CD14-positive monocyte (primary cell): ENCODE measurements at regions not wholly inside any gene's neighbourhood (a gene's known extent, or its start where the extent isn't known, plus 50 kb on each side); places are given as distances from the start of the nearest gene placed in this dataset.

ENCODE experiments used
- DNase-seq, 3 donors: peaks; one replicate each; pipeline ENCODE4 v3.0.0-alpha.2; 2011 to 2022
- H2AFZ ChIP-seq: 2 replicates; pipeline ENCODE4 v1.6.0; 2012; ENCODE audit warnings: mild to moderate bottlenecking, low read depth, low read length, inconsistent platforms; ENCODE audit not compliant: insufficient read depth, poor library complexity, severe bottlenecking
- H3K27ac ChIP-seq, 2 donors: 1 replicate in 1 of 2; 2 replicates in 1 of 2; pipeline ENCODE4 v1.5.1; 2012 to 2013; ENCODE audit warnings: low read length in 2 of 2, control low read depth in 1 of 2, inconsistent platforms in 1 of 2, low read depth in 1 of 2, mild to moderate bottlenecking in 1 of 2
- H3K27me3 ChIP-seq, 2 donors: one replicate each; pipeline versions ENCODE4 v1.6.0 to v1.6.1; 2011 to 2013; ENCODE audit warnings: low read length in 2 of 2; ENCODE audit not compliant: control insufficient read depth in 2 of 2, insufficient read depth in 2 of 2
- H3K36me3 ChIP-seq, 2 donors: replicated peaks in 1 of 2; 1 replicate in 1 of 2; 2 replicates in 1 of 2; pipeline versions ENCODE4 v1.5.1 to v1.6.1; 2012 to 2013; ENCODE audit warnings: low read length in 2 of 2, control low read depth in 1 of 2, inconsistent platforms in 1 of 2, mild to moderate bottlenecking in 1 of 2; ENCODE audit not compliant: insufficient read depth in 2 of 2, control insufficient read depth in 1 of 2
- H3K4me1 ChIP-seq, 2 donors: 1 replicate in 1 of 2; 2 replicates in 1 of 2; pipeline versions ENCODE4 v1.5.1 to v1.6.1; 2012 to 2013; ENCODE audit warnings: low read length in 2 of 2, control low read depth in 1 of 2, inconsistent platforms in 1 of 2, mild to moderate bottlenecking in 1 of 2, moderate library complexity in 1 of 2; ENCODE audit not compliant: insufficient read depth in 2 of 2, control insufficient read depth in 1 of 2
- H3K4me2 ChIP-seq: replicated peaks from 2 replicates; pipeline ENCODE3; 2012; ENCODE audit warnings: low read length, moderate library complexity, mild to moderate bottlenecking; ENCODE audit not compliant: poor library complexity, severe bottlenecking; ENCODE audit errors: extremely low read depth
- H3K4me3 ChIP-seq, 3 experiments: fragments of 200-600 bp in 1 of 3; sonication (generic) in 1 of 3; replicated peaks in 1 of 3; 1 replicate in 2 of 3; 2 replicates in 1 of 3; pipeline ENCODE4 v1.5.1; 2011 to 2013; ENCODE audit warnings: low read length in 3 of 3, mild to moderate bottlenecking in 3 of 3, control low read depth in 2 of 3, low read depth in 2 of 3, inconsistent platforms in 1 of 3, moderate library complexity in 1 of 3
- H3K79me2 ChIP-seq: 2 replicates; pipeline ENCODE4 v1.6.0; 2012; ENCODE audit warnings: mild to moderate bottlenecking, control low read depth, inconsistent platforms, low read length, moderate library complexity; ENCODE audit not compliant: insufficient read depth
- H3K9ac ChIP-seq: 2 replicates; pipeline ENCODE4 v1.6.0; 2017; ENCODE audit warnings: low read length, mild to moderate bottlenecking; ENCODE audit not compliant: insufficient read depth, poor library complexity, severe bottlenecking
- H3K9me3 ChIP-seq, 2 donors: replicated peaks in 1 of 2; 1 replicate in 1 of 2; 2 replicates in 1 of 2; pipeline versions ENCODE4 v1.5.1 to v1.6.1; 2012 to 2013; ENCODE audit warnings: low read length in 2 of 2, control low read depth in 1 of 2; ENCODE audit not compliant: control insufficient read depth in 1 of 2, insufficient read depth in 1 of 2
- H4K20me1 ChIP-seq: 2 replicates; pipeline ENCODE4 v1.6.0; 2012; ENCODE audit warnings: mild to moderate bottlenecking, low read length, control low read depth, moderate library complexity; ENCODE audit not compliant: insufficient read depth
- H3K27ac Mint-ChIP-seq, 7 donors: one replicate each; pipeline ENCODE4 v1.8.0; 2020; ENCODE audit warnings: mild to moderate bottlenecking in 7 of 7, mixed read lengths in 7 of 7, moderate library complexity in 6 of 7, inconsistent platforms in 2 of 7
- H3K27me3 Mint-ChIP-seq, 3 donors: one replicate each; pipeline ENCODE4 v1.8.0; 2021 to 2022; ENCODE audit warnings: low read depth in 3 of 3, mild to moderate bottlenecking in 3 of 3, mixed read lengths in 3 of 3, moderate library complexity in 3 of 3, inconsistent platforms in 1 of 3
- H3K36me3 Mint-ChIP-seq, 2 donors: one replicate each; pipeline ENCODE4 v1.8.0; 2020; ENCODE audit warnings: mixed read lengths in 2 of 2, inconsistent platforms in 1 of 2, mild to moderate bottlenecking in 1 of 2
- H3K4me1 Mint-ChIP-seq: one replicate; pipeline ENCODE4 v1.8.0; 2020; ENCODE audit warnings: mild to moderate bottlenecking, mixed read lengths
- H3K4me3 Mint-ChIP-seq, 2 donors: one replicate each; pipeline ENCODE4 v1.8.0; 2020; ENCODE audit warnings: mild to moderate bottlenecking in 2 of 2, mixed read lengths in 2 of 2, moderate library complexity in 1 of 2
- H3K9me3 Mint-ChIP-seq, 7 donors: one replicate each; pipeline ENCODE4 v1.8.0; 2020 to 2022; ENCODE audit warnings: mixed read lengths in 7 of 7, mild to moderate bottlenecking in 6 of 7, moderate library complexity in 6 of 7, inconsistent platforms in 2 of 7
- CTCF ChIP-seq: fragments of 200-600 bp; IDR thresholded peaks from one replicate; pipeline ENCODE4 v1.8.0; 2022; ENCODE audit warnings: antibody characterized with exemption, mild to moderate bottlenecking
- WGBS: methylation state at CpG from one replicate; pipeline ENCODE4 v1.1.5; 2013; ENCODE audit warnings: missing lambda C conversion rate; ENCODE audit not compliant: insufficient coverage; 5-methylcytosine and 5-hydroxymethylcytosine counted together
- intact Hi-C, 2 donors: fragments of 100-400 bp; cut with micrococcal nuclease; formaldehyde crosslinking; loops; one replicate each; pipeline versions ENCODE4 v1.15.0 to v1.15.1; 2023

DNA sequence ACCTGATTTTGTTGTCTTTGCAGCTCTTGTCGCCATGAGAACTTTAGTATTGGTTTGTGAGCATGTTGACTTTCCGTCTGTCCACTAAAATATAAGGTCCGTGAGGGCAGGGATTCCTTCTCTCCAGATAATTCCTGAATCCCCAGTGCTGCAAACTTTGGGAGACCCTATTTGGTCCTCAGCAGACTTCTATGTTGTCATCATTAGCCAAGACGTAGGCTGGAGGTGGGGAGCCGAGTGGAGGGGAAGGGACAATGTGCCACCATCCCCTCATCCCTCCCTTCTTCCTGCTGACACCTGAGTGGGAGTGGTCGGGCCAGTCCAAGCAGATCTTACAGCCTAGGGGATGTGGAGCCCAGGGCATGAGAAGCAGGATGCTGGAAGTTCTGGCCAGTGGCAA lies 690.6 kb downstream of the TBC1D22A start:
- peaks cover 12 to 27% of the 10 kb centered on the region in 2 donors for H3K9me3 ChIP-seq
- no peak overlapping the region for H3K27ac ChIP-seq
- no CpG with 5 or more reads among the region's 6 CpGs for WGBS
- Mint-ChIP-seq H3K27me3 (peaks cover 0 to 2% (median 1%) of the 10 kb centered on the region in 3 donors), H3K36me3 (no peaks in the 10 kb centered on the region), H3K27ac (no peak overlapping the region), H3K9me3 (peaks cover 6 to 33% (median 19%) of the 10 kb centered on the region in 7 donors), H3K4me3 (no peak overlapping the region), H3K4me1 (no peaks in the 10 kb centered on the region)
- no peak overlapping the region for H3K4me2 ChIP-seq
- TF ChIP-seq CTCF, result no peak
- no peaks in the 10 kb centered on the region for H4K20me1 ChIP-seq
- no peaks in the 10 kb centered on the region for H3K79me2 ChIP-seq
- no peak overlapping the region for H3K4me3 ChIP-seq
- H3K4me1 ChIP-seq, result no peaks in the 10 kb centered on the region
- H3K27me3 ChIP-seq, result no peaks in the 10 kb centered on the region
- no peaks in the 10 kb centered on the region for H3K36me3 ChIP-seq
- H3K9ac ChIP-seq, result no peak overlapping the region
- intact Hi-C loops, result no loop called here
- no peak overlapping the region for H2AFZ ChIP-seq
- no peak for DNase-seq

- Histone ChIP-seq H3K36me3 (no peaks in the 10 kb centered on the region), H4K20me1 (no peaks in the 10 kb centered on the region), H3K9ac (no peak overlapping the region), H3K9me3 (peaks cover 12 to 25% of the 10 kb centered on the region in 2 donors), H3K4me3 (no peak overlapping the region), H3K4me1 (no peaks in the 10 kb centered on the region), H3K27ac (no peak overlapping the region), H2AFZ (no peak overlapping the region), H3K79me2 (no peaks in the 10 kb centered on the region), H3K4me2 (no peak overlapping the region), H3K27me3 (no peaks in the 10 kb centered on the region)
- WGBS, result 80% methylated on average over 1 of the region's 2 CpGs
- Mint-ChIP-seq H3K9me3 (peaks cover 6 to 30% (median 20%) of the 10 kb centered on the region in 7 donors), H3K36me3 (no peaks in the 10 kb centered on the region), H3K4me1 (no peaks in the 10 kb centered on the region), H3K27ac (no peak overlapping the region), H3K27me3 (peaks cover 0 to 5% (median 1%) of the 10 kb centered on the region in 3 donors), H3K4me3 (no peak overlapping the region)
- no peak for TF ChIP-seq CTCF
- no peak for DNase-seq
- intact Hi-C loops, result no loop called here
These were observed 689.7 kb downstream of the TBC1D22A start for GRCh38 chr22:47452184-47452583.
